Neuronal stem cell (in vitro differentiated cells): ENCODE measurements at regions not wholly inside any gene's neighbourhood (a gene's known extent, or its start where the extent isn't known, plus 50 kb on each side); places are given as distances from the start of the nearest gene placed in this dataset.

Experiments used
- DNase-seq: peaks from one replicate; pipeline ENCODE4 v3.0.0-alpha.2; 2013; ENCODE audit warnings: low spot score
- H2AFZ ChIP-seq: one replicate; pipeline ENCODE4 v1.6.1; 2013; ENCODE audit warnings: mild to moderate bottlenecking, low read length, inconsistent platforms
- H2AK5ac ChIP-seq: 2 replicates; pipeline ENCODE4 v1.6.1; 2013; ENCODE audit warnings: low read depth, mild to moderate bottlenecking, inconsistent platforms, low read length, moderate library complexity, mixed read lengths
- H2BK120ac ChIP-seq: 2 replicates; pipeline ENCODE4 v1.6.1; 2013; ENCODE audit warnings: low read depth, mild to moderate bottlenecking, inconsistent platforms, low read length, moderate library complexity, mixed read lengths
- H2BK12ac ChIP-seq: one replicate; pipeline ENCODE4 v1.6.1; 2013; ENCODE audit warnings: low read length, inconsistent platforms
- H2BK15ac ChIP-seq: 2 replicates; pipeline ENCODE4 v1.6.1; 2013; ENCODE audit warnings: mild to moderate bottlenecking, low read length, inconsistent platforms, mixed read lengths
- H2BK5ac ChIP-seq: one replicate; pipeline ENCODE4 v1.6.1; 2013; ENCODE audit warnings: inconsistent platforms, mild to moderate bottlenecking, low read length, moderate library complexity
- H3K14ac ChIP-seq: one replicate; pipeline ENCODE4 v1.6.1; 2013; ENCODE audit warnings: low read length, inconsistent platforms
- H3K18ac ChIP-seq: 2 replicates; pipeline ENCODE4 v1.6.1; 2013; ENCODE audit warnings: low read length, inconsistent platforms
- H3K23ac ChIP-seq: 2 replicates; pipeline ENCODE4 v1.6.1; 2013; ENCODE audit warnings: low read depth, mild to moderate bottlenecking, mixed read lengths, low read length, inconsistent platforms; ENCODE audit not compliant: poor library complexity
- H3K27ac ChIP-seq: replicated peaks from 3 replicates; pipeline ENCODE4 v1.5.1; 2013; ENCODE audit warnings: low read length, inconsistent platforms
- H3K27me3 ChIP-seq, 3 experiments: 2 replicates each; pipeline ENCODE4 v1.6.1; 2013; ENCODE audit warnings: low read length in 3 of 3, mild to moderate bottlenecking in 2 of 3, inconsistent platforms in 1 of 3, low read depth in 1 of 3, mixed read lengths in 1 of 3, moderate library complexity in 1 of 3; ENCODE audit not compliant: control insufficient read depth in 3 of 3, insufficient read depth in 3 of 3
- H3K36me3 ChIP-seq, 2 donors: replicated peaks in 1 of 2; 2 replicates each; pipeline ENCODE4 v1.6.1; 2013; ENCODE audit warnings: low read length in 2 of 2; ENCODE audit not compliant: control insufficient read depth in 2 of 2, insufficient read depth in 2 of 2
- H3K4ac ChIP-seq: 2 replicates; pipeline ENCODE4 v1.6.1; 2013; ENCODE audit warnings: inconsistent platforms, mild to moderate bottlenecking, low read length, moderate library complexity
- H3K4me1 ChIP-seq, 2 donors: 1 replicate in 1 of 2; 2 replicates in 1 of 2; pipeline ENCODE4 v1.6.1; 2013; ENCODE audit warnings: low read length in 2 of 2, low read depth in 1 of 2; ENCODE audit not compliant: control insufficient read depth in 2 of 2, insufficient read depth in 1 of 2
- H3K4me2 ChIP-seq: one replicate; pipeline ENCODE4 v1.6.1; 2013; ENCODE audit warnings: mild to moderate bottlenecking, low read length, inconsistent platforms; ENCODE audit not compliant: insufficient read depth, poor library complexity, severe bottlenecking
- H3K4me3 ChIP-seq, 2 donors: 2 replicates each; pipeline ENCODE4 v1.5.1; 2013; ENCODE audit warnings: low read length in 2 of 2, mild to moderate bottlenecking in 2 of 2, inconsistent platforms in 1 of 2, moderate library complexity in 1 of 2
- H3K79me1 ChIP-seq: one replicate; pipeline ENCODE4 v1.6.1; 2013; ENCODE audit warnings: low read depth, mild to moderate bottlenecking, inconsistent platforms, low read length, moderate library complexity
- H3K9ac ChIP-seq: one replicate; pipeline ENCODE4 v1.6.1; 2013; ENCODE audit warnings: mild to moderate bottlenecking, low read depth, low read length, inconsistent platforms; ENCODE audit not compliant: poor library complexity
- H3K9me3 ChIP-seq, 2 donors: replicated peaks in 1 of 2; 2 replicates each; pipeline versions ENCODE3 to v1.6.1; 2013; ENCODE audit warnings: low read length in 2 of 2, mild to moderate bottlenecking in 2 of 2, inconsistent platforms in 1 of 2, low read depth in 1 of 2, mixed read lengths in 1 of 2, moderate library complexity in 1 of 2; ENCODE audit not compliant: control insufficient read depth in 2 of 2, insufficient read depth in 1 of 2
- H4K8ac ChIP-seq: one replicate; pipeline ENCODE4 v1.6.1; 2013; ENCODE audit warnings: low read depth, mild to moderate bottlenecking, inconsistent platforms, low read length, moderate library complexity
- H4K91ac ChIP-seq: one replicate; pipeline ENCODE4 v1.6.1; 2013; ENCODE audit warnings: low read length, low read depth, mild to moderate bottlenecking, inconsistent platforms; ENCODE audit not compliant: poor library complexity
- WGBS, 2 donors: extraction: QIAGEN DNeasy Blood & Tissue Kit; methylation state at CpG; one replicate each; pipeline ENCODE4 v1.1.7; 2013; ENCODE audit warnings: missing lambda C conversion rate in 2 of 2, mixed read lengths in 1 of 2; ENCODE audit not compliant: insufficient read length in 2 of 2, insufficient replicate concordance in 1 of 2; ENCODE audit errors: extremely low coverage in 2 of 2; 5-methylcytosine and 5-hydroxymethylcytosine counted together

DNA sequence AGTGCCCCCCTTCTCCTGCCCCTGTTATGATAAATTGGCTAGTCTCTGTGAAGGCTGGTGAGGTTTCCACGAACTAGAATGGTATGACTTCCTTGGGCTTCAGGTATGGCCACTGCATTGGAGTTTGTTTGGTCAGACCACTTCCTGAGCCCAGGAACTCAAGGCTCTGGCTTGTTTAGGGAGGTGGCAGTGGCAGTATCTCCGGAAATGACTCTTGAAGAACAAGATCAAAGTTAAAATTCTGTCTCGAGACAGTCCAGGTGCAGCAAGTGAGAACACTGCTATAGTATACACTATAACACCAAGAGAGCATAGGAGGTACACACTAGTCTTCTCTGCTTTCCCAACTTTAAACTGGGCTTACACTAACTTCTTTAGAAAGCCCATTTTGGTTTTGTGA is 309.1 kb downstream of the KLF12 start:
- H3K4me3 ChIP-seq, result no peak overlapping the region
- H3K27ac ChIP-seq, result no peak overlapping the region
- H3K36me3 ChIP-seq, result no peaks in the 10 kb centered on the region
- no peak overlapping the region for H2BK120ac ChIP-seq
- H3K18ac ChIP-seq, result no peak overlapping the region
- peaks cover 0 to 9% of the 10 kb centered on the region in 2 donors for H3K9me3 ChIP-seq
- WGBS, 2 donors, result no CpG with 5 or more reads among the region's 3 CpGs
- H3K4me1 ChIP-seq, result no peaks in the 10 kb centered on the region
- no peak overlapping the region for H3K4me2 ChIP-seq
- no peak overlapping the region for H3K9ac ChIP-seq
- no peak for DNase-seq
- no peaks in the 10 kb centered on the region for H3K79me1 ChIP-seq
- no peak overlapping the region for H2AFZ ChIP-seq
- no peak overlapping the region for H4K91ac ChIP-seq
- no peak overlapping the region for H3K4ac ChIP-seq
- no peak overlapping the region for H4K8ac ChIP-seq
- no peak overlapping the region for H3K23ac ChIP-seq
- H2AK5ac ChIP-seq, result no peak overlapping the region
- H2BK12ac ChIP-seq, result no peak overlapping the region
- no peak overlapping the region for H2BK5ac ChIP-seq
- no peak overlapping the region for H3K14ac ChIP-seq
- no peak overlapping the region for H2BK15ac ChIP-seq
- no peaks in the 10 kb centered on the region for H3K27me3 ChIP-seq

- H3K79me1 ChIP-seq, result no peaks in the 10 kb centered on the region
- DNase-seq, result no peak
- H3K27ac ChIP-seq, result no peak overlapping the region
- H4K91ac ChIP-seq, result no peak overlapping the region
- no peak overlapping the region for H2BK120ac ChIP-seq
- no peaks in the 10 kb centered on the region for H3K27me3 ChIP-seq
- no peak overlapping the region for H3K4me2 ChIP-seq
- H3K23ac ChIP-seq, result no peak overlapping the region
- H2BK5ac ChIP-seq, result no peak overlapping the region
- no peak overlapping the region for H2AFZ ChIP-seq
- H2BK12ac ChIP-seq, result no peak overlapping the region
- peaks cover 0 to 3% of the 10 kb centered on the region in 2 donors for H3K36me3 ChIP-seq
- peaks cover 0 to 9% of the 10 kb centered on the region in 2 donors for H3K9me3 ChIP-seq
- no peak overlapping the region for H3K4me3 ChIP-seq
- H3K9ac ChIP-seq, result no peak overlapping the region
- H4K8ac ChIP-seq, result no peak overlapping the region
- no CpG with 5 or more reads among the region's 6 CpGs for WGBS, 2 donors
- no peak overlapping the region for H2AK5ac ChIP-seq
- H3K14ac ChIP-seq, result no peak overlapping the region
- H3K4me1 ChIP-seq, result no peaks in the 10 kb centered on the region
- H2BK15ac ChIP-seq, result no peak overlapping the region
- no peak overlapping the region for H3K18ac ChIP-seq
- no peak overlapping the region for H3K4ac ChIP-seq
Measured at GRCh38 chr13:73822668-73823592, 311.3 kb downstream of the KLF12 start.

DNA sequence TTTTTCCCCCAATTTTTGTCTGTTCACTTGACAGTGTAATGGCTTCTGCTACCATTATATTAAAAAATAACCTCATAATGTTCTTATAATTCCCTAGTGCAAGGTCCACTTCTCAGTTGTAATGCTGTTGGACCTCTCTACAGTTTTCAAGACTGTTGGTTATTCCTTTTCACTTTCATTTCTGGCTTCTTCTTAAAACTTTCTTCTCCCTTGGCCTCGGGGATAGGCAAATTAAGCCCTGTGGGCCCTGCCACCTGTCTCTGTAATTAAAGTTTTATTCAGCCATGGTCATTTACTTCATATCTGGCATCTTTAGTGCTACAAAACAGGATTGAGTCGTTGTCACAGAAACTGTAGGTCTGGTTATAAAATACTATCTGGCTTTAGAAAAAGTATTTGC is 313.5 kb downstream of the KLF12 start:
- Histone ChIP-seq H2BK5ac (no peak overlapping the region), H3K18ac (no peak overlapping the region)
- WGBS, 2 donors, result no CpG with 5 or more reads among the region's 2 CpGs

GRCh38 chr13:73820285-73820684 is 313.9 kb downstream of the KLF12 start:
- Histone ChIP-seq H4K8ac (no peak overlapping the region), H3K18ac (no peak overlapping the region)

More for the DNA sequence above, 313.5 kb downstream of the KLF12 start:
- Histone ChIP-seq H3K4me1 (no peaks in the 10 kb centered on the region), H2BK12ac (no peak overlapping the region), H2BK15ac (no peak overlapping the region), H2AK5ac (no peak overlapping the region), H3K9ac (no peak overlapping the region), H2BK120ac (no peak overlapping the region), H4K91ac (no peak overlapping the region), H4K8ac (no peak overlapping the region), H3K27ac (no peak overlapping the region), H3K14ac (no peak overlapping the region), H3K4me2 (no peak overlapping the region), H3K36me3 (peaks cover 0 to 3% of the 10 kb centered on the region in 2 donors), H3K27me3 (no peaks in the 10 kb centered on the region), H2AFZ (no peak overlapping the region), H3K23ac (no peak overlapping the region), H3K9me3 (peaks cover 0 to 9% of the 10 kb centered on the region in 2 donors), H3K79me1 (no peaks in the 10 kb centered on the region), H3K4me3 (no peak overlapping the region), H3K4ac (no peak overlapping the region)
- DNase-seq, result no peak

More at GRCh38 chr13:73820285-73820684, 313.9 kb downstream of the KLF12 start:
- no peaks in the 10 kb centered on the region for H3K79me1 ChIP-seq
- no peak overlapping the region for H2BK15ac ChIP-seq
- H2AK5ac ChIP-seq, result no peak overlapping the region
- no peak overlapping the region for H3K4ac ChIP-seq
- no peak overlapping the region for H2BK5ac ChIP-seq
- no peak overlapping the region for H3K9ac ChIP-seq
- no CpG with 5 or more reads among the region's 3 CpGs for WGBS, 2 donors
- no peak overlapping the region for H3K27ac ChIP-seq
- H3K4me1 ChIP-seq, result no peaks in the 10 kb centered on the region
- no peak overlapping the region for H3K4me3 ChIP-seq
- no peak overlapping the region for H2BK120ac ChIP-seq
- no peak overlapping the region for H4K91ac ChIP-seq
- H3K9me3 ChIP-seq, result peaks cover 0 to 9% of the 10 kb centered on the region in 2 donors
- H2AFZ ChIP-seq, result no peak overlapping the region
- H3K27me3 ChIP-seq, result no peaks in the 10 kb centered on the region
- no peak for DNase-seq
- H3K14ac ChIP-seq, result no peak overlapping the region
- no peak overlapping the region for H3K4me2 ChIP-seq
- H3K36me3 ChIP-seq, result peaks cover 0 to 3% of the 10 kb centered on the region in 2 donors
- no peak overlapping the region for H2BK12ac ChIP-seq
- no peak overlapping the region for H3K23ac ChIP-seq
